Activated naive CD8-positive, alpha-beta T cell treated with anti-CD3 and anti-CD28 coated beads, Interleukin-2, amount 10 ng/mL, durations not matched to agents 7 days and 5 days (primary cell): ENCODE measurements at regions not wholly inside any gene's neighbourhood (a gene's known extent, or its start where the extent isn't known, plus 50 kb on each side); places are given as distances from the start of the nearest gene placed in this dataset.
"Not testable (repeated sequence)": the region's sequence is repeated elsewhere in the genome, so short reads cannot be mapped to it uniquely, and the experiment has no call there.

Experiments used
- ATAC-seq: fragments of 150-1000 bp; cut with Tn5 transposase; one replicate; pipeline ENCODE4 v1.10.0; 2021; ENCODE audit warnings: low read depth, moderate library complexity
- POLR2A ChIA-PET: fragments of 350-600 bp; sonication (Branson Sonifier 250); formaldehyde crosslinking; loops from one replicate; lab custom pipeline; 2021; ENCODE audit warnings: antibody characterized with exemption; lab: Charles Lee
- DNase-seq: peaks from one replicate; pipeline ENCODE4 v3.0.0; 2021
- H3K27ac Mint-ChIP-seq: one replicate; pipeline ENCODE4 v1.8.0; 2022; ENCODE audit warnings: mild to moderate bottlenecking, mixed read lengths
- H3K27me3 Mint-ChIP-seq: one replicate; pipeline ENCODE4 v1.8.0; 2022; ENCODE audit warnings: mild to moderate bottlenecking, moderate library complexity, mixed read lengths
- H3K36me3 Mint-ChIP-seq: one replicate; pipeline ENCODE4 v1.8.0; 2021; ENCODE audit warnings: mild to moderate bottlenecking, mixed read lengths
- H3K4me1 Mint-ChIP-seq: one replicate; pipeline ENCODE4 v1.8.0; 2021; ENCODE audit warnings: mixed read lengths
- H3K4me3 Mint-ChIP-seq: one replicate; pipeline ENCODE4 v1.8.0; 2022; ENCODE audit warnings: mild to moderate bottlenecking, moderate library complexity, mixed read lengths
- H3K9me3 Mint-ChIP-seq: one replicate; pipeline ENCODE4 v1.8.0; 2021; ENCODE audit warnings: mixed read lengths

DNA sequence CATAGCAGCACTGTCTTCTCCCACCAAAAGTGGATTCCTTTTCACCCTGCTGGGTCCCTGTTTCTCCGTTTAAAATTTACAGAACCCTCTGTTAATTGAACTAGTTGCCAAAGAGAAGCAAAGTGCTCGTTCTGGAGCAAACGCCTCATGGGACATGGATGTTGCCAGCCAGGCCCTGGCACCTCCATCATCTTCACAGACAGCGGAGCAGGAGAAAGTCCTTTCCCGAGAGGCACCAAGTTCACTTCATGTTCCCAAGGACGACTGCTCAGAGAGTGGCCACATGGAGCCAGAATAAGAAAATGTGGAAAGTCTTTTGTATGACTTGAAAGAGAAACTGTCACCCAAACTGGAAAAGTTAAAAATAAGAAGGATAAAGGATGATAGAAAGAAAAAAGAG is 151.5 kb downstream of the SOX1 start:
- Mint-ChIP-seq H3K4me1 (no peaks in the 10 kb centered on the region), H3K36me3 (no peaks in the 10 kb centered on the region), H3K27me3 (peaks cover 2% of the 10 kb centered on the region), H3K4me3 (no peak overlapping the region), H3K9me3 (no peaks in the 10 kb centered on the region), H3K27ac (no peak overlapping the region)
- ATAC-seq (no peak), DNase-seq (no peak)
- POLR2A ChIA-PET: no interaction called here

DNA sequence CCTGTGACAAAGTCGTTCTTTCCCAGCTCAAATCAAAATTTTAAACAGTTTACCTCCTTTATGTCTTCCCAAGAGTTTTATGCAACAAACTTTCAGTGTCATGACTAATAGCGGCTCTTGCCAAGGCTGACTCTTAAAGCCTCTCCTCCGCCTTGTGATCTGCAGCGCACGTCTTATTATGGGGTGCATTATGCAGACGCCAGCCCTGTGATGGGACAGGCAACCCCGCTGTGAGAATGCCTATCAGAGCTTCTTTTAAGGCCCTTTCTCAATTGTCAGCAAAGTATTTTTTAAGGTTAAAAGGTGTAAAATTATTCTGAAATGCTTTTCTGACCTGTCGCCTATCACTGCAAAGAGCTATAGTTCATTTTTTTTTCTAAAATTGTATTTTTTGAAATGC is 152.8 kb downstream of the SOX1 start:
- Mint-ChIP-seq H3K4me3 (no peak overlapping the region), H3K27ac (no peak overlapping the region), H3K4me1 (no peaks in the 10 kb centered on the region), H3K9me3 (no peaks in the 10 kb centered on the region), H3K36me3 (no peaks in the 10 kb centered on the region), H3K27me3 (peaks cover 2% of the 10 kb centered on the region)
- ATAC-seq (no peak), DNase-seq (no peak)
- POLR2A ChIA-PET: no interaction called here

DNA sequence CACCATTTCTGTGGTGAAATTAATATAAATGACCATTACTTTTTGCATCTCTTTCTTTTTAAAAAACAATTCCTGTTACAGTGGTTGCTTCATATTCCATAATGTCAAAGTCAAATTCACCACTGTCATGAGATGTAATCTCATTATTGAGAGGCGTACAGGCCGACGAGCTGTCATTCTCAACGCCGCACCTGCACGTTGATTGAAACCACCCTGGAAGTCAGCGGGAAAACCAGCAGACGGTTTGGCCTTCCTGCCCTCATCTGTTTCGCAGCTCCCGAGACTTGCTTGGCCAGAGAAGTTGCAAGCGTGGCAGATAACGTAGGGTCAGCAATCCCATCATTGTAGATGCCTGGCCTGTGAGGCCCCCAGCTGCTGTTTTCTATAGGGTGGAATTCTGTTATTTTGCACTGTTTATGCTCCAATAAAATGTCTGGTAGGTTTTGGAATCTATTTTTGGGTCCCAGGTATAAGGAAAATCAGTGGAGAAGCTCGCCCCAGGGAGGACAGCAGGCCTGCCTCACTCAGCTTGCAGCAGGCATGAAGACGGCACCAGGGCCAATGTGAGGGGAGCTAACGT is 153.4 kb downstream of the SOX1 start:
- ATAC-seq: no peak
- Mint-ChIP-seq H3K4me3 (no peak overlapping the region), H3K36me3 (no peaks in the 10 kb centered on the region), H3K4me1 (no peaks in the 10 kb centered on the region), H3K27ac (no peak overlapping the region), H3K27me3 (peaks cover 2% of the 10 kb centered on the region), H3K9me3 (no peaks in the 10 kb centered on the region)
- DNase-seq: no peak
- POLR2A ChIA-PET: no interaction called here

DNA sequence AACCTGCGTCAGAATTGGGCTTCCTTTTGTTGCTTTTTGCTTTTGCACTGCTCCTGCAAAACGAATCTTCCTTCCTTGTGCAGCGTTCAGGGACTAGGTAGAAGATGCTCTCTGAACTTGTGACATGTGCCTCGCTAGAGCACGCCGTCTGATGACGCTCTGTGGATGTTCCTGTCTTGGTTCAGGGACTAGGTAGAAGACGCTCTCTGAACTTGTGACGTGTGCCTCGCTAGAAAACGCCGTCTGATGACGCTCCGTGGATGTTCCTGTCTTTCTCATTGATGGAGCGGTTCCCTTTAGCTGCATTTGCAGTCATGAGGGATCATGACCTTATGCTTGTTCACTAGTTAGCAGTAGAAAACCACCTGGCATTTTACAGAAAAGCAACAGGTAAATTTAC is 154.0 kb downstream of the SOX1 start:
- Mint-ChIP-seq H3K36me3 (no peaks in the 10 kb centered on the region), H3K27ac (no peak overlapping the region), H3K4me1 (no peaks in the 10 kb centered on the region), H3K9me3 (no peaks in the 10 kb centered on the region), H3K27me3 (peaks cover 2% of the 10 kb centered on the region), H3K4me3 (no peak overlapping the region)
- no peak for ATAC-seq
- no peak for DNase-seq
- POLR2A ChIA-PET: no interaction called here

DNA sequence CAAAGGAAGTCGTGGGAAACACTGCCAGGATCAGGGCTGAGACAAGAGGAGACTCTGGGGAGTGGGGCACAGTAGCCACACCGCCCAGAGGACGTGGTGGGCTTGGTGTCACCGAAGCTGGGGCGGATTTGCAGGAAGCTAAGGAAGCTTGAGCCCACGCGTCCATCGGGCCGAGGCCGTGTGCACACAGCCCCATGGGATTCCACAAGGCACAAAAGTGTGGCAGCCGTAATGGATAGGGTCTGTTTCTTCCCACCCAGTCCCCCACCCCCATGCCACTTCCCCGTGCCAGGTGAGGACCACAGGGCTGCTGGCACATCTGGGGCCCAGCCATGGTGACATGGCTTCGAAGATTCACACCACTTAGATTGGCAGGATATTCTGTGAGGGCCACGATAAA is 153.2 kb upstream of the SPACA7 start:
- no peak overlapping the region for H3K4me3 Mint-ChIP-seq
- H3K36me3 Mint-ChIP-seq: no peaks in the 10 kb centered on the region
- H3K9me3 Mint-ChIP-seq: no peaks in the 10 kb centered on the region
- no peak for DNase-seq
- POLR2A ChIA-PET: no interaction called here
- no peaks in the 10 kb centered on the region for H3K4me1 Mint-ChIP-seq
- ATAC-seq: no peak
- no peak overlapping the region for H3K27ac Mint-ChIP-seq
- H3K27me3 Mint-ChIP-seq: peaks cover 2% of the 10 kb centered on the region

DNA sequence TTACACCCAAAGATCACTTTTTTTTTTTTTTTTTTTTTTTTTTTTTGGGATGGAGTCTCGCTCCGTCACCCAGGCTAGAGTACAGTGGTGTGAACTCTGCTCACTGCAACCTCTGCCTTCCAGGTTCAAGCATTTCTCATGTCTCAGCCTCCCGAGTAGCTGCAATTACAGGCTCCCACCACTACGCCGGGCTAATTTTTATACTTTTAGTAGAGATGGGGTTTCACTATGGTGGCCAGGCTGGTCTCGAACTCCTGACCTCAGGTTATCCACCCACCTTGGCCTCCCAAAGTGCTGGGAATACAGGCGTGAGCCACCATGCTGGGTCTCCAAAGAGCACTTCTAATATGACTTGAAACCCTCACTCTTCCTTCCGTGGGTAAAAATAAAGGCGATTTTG is 152.2 kb upstream of the SPACA7 start:
- not testable (repeated sequence) for H3K9me3 Mint-ChIP-seq, ATAC-seq, H3K36me3 Mint-ChIP-seq, DNase-seq, H3K27ac Mint-ChIP-seq, H3K4me3 Mint-ChIP-seq, H3K27me3 Mint-ChIP-seq, H3K4me1 Mint-ChIP-seq
- POLR2A ChIA-PET: interaction anchor here (0.6 kb wide), 1 partner anchor 944 kb away, joined by 4 read pairs; no protein-coding TSS in a partner anchor

DNA sequence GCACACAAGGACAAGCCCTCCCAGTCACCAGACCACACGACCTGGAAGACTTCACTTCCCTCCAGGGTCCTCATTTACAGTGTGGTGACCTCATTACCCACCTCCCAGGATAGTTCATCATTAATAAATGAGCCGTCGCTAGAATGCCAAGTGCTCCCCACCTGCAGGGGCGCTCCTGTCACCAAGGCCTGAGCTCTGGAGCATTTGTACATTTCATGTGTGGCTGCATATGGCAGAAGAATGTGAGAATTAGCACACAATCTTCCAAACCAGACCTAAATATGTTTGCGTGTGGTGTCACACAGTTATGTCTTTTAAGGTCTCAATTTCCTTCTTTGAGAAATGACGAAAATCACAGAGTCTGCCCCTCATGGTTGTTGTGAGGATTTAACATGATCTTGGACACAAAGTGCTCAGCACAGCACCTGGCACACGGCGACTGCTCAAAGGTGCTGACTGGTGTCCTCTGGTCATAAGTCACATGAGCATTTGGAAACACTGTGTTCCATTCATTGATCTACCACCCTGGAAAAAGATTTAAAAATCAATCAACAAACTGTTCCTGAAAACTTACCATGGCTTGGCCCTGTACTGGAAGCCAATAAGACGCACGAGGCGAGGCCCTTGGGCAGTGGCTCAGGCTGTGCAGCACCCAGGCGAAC is 150.6 kb upstream of the SPACA7 start:
- Mint-ChIP-seq H3K9me3 (no peaks in the 10 kb centered on the region), H3K27ac (no peak overlapping the region), H3K36me3 (no peaks in the 10 kb centered on the region), H3K4me1 (no peaks in the 10 kb centered on the region), H3K4me3 (no peak overlapping the region), H3K27me3 (no peaks in the 10 kb centered on the region)
- DNase-seq (no peak), ATAC-seq (no peak)
- POLR2A ChIA-PET: no interaction called here

DNA sequence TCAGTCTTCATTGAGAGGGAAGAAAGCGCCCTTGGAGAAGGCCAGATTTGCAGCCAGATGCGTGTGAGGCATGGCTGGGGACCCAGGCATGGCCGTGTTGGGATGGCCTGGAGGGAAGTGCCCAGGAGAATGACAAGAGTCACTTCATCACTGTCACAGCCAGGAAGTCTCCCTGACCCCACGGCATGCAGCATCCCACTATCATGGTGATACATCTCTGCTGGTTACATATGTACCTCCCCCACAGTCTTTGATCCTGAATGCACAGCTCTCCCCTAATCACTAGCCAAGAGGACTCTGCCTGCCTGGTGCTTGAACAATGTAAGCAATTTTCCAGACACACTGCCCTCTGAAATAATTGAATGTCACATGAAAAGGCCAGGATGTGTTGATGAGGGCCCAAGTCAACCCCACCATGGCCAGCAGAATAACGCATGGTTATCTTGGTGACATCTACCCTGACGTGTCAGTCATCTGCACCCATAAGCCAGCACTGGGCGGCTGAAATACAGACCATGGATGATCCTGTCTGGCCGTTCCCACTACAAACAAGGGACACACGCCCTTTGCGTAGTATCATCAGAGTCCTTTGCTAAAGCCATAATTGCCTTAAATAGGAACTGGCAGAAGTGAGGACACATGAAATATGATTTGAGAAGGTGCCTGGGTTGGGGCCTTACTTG is 149.7 kb upstream of the SPACA7 start:
- H3K4me1 Mint-ChIP-seq: no peaks in the 10 kb centered on the region
- ATAC-seq: no peak
- no peak for DNase-seq
- POLR2A ChIA-PET: no interaction called here
- no peaks in the 10 kb centered on the region for H3K36me3 Mint-ChIP-seq
- no peak overlapping the region for H3K27ac Mint-ChIP-seq
- no peak overlapping the region for H3K4me3 Mint-ChIP-seq
- H3K9me3 Mint-ChIP-seq: no peaks in the 10 kb centered on the region
- no peaks in the 10 kb centered on the region for H3K27me3 Mint-ChIP-seq

DNA sequence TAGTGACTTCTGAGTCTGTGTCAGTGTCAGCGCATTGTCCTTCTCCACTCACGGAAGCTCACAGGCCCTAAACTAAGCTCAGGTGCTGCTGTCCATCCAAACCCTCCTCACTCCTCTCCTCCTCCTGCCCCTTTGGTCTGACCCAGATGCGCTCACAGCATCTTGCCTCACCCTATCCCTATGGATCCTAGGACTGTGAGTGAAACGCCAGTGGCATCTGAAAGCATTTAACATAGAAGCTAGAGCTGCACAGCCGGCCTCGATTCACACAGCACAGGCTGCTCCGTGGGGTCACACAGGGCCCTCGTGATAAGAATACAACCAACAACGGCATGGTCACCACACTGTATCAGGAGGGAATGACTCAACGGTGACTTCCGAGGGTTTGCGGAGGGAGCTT is 149.1 kb upstream of the SPACA7 start:
- POLR2A ChIA-PET: no interaction called here
- Mint-ChIP-seq H3K27ac (no peak overlapping the region), H3K9me3 (no peaks in the 10 kb centered on the region), H3K4me1 (no peaks in the 10 kb centered on the region), H3K4me3 (no peak overlapping the region), H3K36me3 (no peaks in the 10 kb centered on the region), H3K27me3 (no peaks in the 10 kb centered on the region)
- DNase-seq (no peak), ATAC-seq (no peak)

DNA sequence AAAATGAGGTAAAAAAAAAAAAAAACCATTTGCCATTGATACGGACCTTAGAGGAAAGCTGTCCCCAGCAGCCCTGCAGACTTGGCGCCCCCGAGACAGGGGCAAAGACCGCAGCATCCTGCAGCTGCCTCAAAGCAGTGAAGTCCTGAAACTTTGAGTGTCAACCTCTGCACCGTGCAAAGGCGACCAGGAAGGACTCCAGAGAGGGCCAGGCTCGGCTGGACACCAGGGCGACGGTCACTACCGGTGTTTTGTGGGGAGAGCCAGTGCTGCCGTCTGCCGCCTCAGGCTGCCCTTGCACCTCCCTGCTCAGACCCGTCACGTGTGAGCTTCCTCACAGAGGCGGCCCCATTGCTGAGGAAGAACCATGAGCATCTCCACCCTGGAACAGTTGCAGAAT is 146.7 kb upstream of the SPACA7 start:
- POLR2A ChIA-PET: no interaction called here
- Mint-ChIP-seq H3K9me3 (no peaks in the 10 kb centered on the region), H3K27ac (no peak overlapping the region), H3K4me1 (no peaks in the 10 kb centered on the region), H3K4me3 (no peak overlapping the region), H3K27me3 (no peaks in the 10 kb centered on the region), H3K36me3 (no peaks in the 10 kb centered on the region)
- DNase-seq (no peak), ATAC-seq (no peak)

DNA sequence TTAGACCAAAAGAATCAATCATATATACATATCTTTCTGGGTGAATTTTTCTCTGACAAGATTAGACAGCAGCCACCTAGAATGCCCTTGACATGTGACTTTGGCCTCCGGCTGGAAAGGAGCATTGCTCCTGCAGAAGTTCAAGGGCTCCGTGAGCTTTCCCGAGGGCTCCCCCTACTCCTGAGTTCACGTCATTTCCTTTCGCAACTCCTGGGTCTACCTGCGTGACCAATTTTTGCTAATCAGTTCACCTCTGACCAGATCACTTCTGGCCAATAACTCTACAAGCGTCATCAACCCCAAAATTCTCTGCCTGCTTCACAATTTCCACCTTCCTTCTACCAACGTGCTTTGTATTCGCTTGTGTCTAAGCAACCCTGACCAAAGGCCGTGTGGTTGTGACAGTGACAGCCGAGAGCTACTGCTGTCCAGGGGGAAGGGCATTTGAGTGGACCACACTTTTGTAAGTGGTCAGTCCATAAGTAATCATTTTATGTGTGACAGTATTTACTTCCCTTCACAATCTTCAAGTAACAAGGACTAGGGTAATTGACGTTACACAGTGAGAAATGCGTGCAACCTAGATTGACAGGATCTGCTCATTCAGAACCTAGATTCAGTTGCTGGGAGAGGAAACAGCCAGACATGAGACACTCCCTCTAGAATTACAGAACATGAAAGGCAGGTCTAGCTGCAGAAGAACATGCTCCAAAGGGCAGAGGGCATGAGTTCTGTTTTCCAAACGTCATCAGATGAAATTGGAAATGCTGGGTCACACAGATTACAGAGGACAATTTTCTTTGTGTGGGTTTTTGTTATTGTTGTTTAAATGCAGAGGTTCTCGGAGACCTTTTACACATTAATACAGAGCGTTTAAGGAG is 145.9 kb upstream of the SPACA7 start:
- no peaks in the 10 kb centered on the region for H3K9me3 Mint-ChIP-seq

DNA sequence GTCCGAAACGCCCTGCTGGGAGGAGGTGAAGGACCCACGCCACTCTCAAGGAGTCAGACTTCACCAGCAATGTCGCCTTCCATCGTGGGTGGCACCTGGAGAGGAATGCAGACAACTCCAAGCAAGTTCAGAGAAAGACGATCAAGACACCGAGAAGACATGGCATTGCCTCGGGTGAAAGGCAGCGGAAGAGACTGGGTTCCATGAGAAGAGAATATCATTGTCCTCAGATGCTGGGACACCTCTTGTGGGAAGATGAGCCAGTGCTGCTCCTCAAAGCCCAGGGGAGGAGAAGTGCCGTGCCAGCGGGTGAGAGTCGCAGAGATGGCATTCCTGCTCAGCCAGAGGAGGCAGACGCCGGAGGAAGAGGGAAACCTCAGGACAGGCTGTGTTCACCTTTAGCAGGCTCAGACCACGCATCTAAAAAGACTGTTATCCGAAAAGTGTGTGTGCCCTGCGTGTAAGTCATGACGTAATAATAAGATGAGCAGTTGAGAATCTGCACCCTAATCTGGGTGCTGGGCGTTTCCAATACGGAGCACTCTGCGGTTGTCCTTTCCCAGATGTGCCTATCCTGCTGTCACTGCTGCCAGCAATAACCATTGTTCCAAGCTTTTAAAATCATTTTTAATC is 144.6 kb upstream of the SPACA7 start:
- H3K27me3 Mint-ChIP-seq: no peaks in the 10 kb centered on the region
- ATAC-seq (no peak), DNase-seq (no peak)
- H3K27ac Mint-ChIP-seq: no peak overlapping the region
- H3K4me3 Mint-ChIP-seq: no peak overlapping the region
- no peaks in the 10 kb centered on the region for H3K36me3 Mint-ChIP-seq
- H3K4me1 Mint-ChIP-seq: no peaks in the 10 kb centered on the region
- POLR2A ChIA-PET: no interaction called here
- H3K9me3 Mint-ChIP-seq: no peaks in the 10 kb centered on the region

More for the DNA sequence above, 145.9 kb upstream of the SPACA7 start:
- Mint-ChIP-seq H3K27me3 (no peaks in the 10 kb centered on the region), H3K4me1 (no peaks in the 10 kb centered on the region), H3K4me3 (no peak overlapping the region), H3K36me3 (no peaks in the 10 kb centered on the region), H3K27ac (no peak overlapping the region)
- POLR2A ChIA-PET: no interaction called here
- ATAC-seq (no peak), DNase-seq (no peak)

DNA sequence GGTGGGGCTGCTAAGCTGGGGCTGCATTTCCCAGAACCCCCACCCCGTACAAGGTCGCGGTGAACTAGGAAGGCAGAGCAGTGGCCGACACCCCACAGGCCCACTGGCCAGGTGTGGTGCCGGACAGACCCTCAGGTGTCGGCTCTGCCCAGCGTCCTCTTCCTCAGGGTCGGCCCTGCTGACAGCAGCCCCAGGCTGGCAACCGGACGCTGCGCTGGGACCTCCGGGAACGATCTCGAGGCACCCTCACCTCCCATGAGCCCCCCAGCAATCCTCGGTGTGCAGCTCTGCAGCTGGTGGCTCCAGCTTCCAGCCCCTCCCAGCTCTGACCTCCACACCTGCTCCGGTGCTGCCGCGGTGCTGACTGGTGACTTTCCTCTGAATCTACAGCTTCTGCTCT is 142.9 kb upstream of the SPACA7 start:
- Mint-ChIP-seq H3K36me3 (no peaks in the 10 kb centered on the region), H3K9me3 (no peaks in the 10 kb centered on the region), H3K4me3 (no peak overlapping the region), H3K27ac (no peak overlapping the region), H3K4me1 (no peaks in the 10 kb centered on the region), H3K27me3 (no peaks in the 10 kb centered on the region)
- POLR2A ChIA-PET: no interaction called here
- ATAC-seq (no peak), DNase-seq (no peak)
